Vagina (tissue), 2 donors: ENCODE measurements at regions not wholly inside any gene's neighbourhood (a gene's known extent, or its start where the extent isn't known, plus 50 kb on each side); places are given as distances from the start of the nearest gene placed in this dataset.

Experiments used
- CTCF ChIP-seq, 3 experiments: fragments of 450-650 bp in 2 of 3; fragments of 200-600 bp in 1 of 3; sonication (generic) in 1 of 3; IDR thresholded peaks; one replicate each; pipeline ENCODE4 v1.5.1; 2017 to 2019; ENCODE audit warnings: antibody characterized with exemption in 3 of 3, mild to moderate bottlenecking in 2 of 3, moderate library complexity in 2 of 3
- POLR2A ChIP-seq, 2 donors: fragments of 450-650 bp; IDR thresholded peaks; one replicate each; pipeline ENCODE4 v1.6.1; 2017; ENCODE audit warnings: antibody characterized with exemption in 2 of 2, mild to moderate bottlenecking in 2 of 2, moderate library complexity in 2 of 2
- POLR2AphosphoS5 ChIP-seq, 2 donors: sonication (generic); formaldehyde crosslinking; IDR thresholded peaks; one replicate each; pipeline ENCODE4 v1.9.0; 2017; ENCODE audit warnings: antibody characterized with exemption in 2 of 2, mild to moderate bottlenecking in 2 of 2, low read depth in 1 of 2; ENCODE audit not compliant: insufficient read depth in 1 of 2

DNA sequence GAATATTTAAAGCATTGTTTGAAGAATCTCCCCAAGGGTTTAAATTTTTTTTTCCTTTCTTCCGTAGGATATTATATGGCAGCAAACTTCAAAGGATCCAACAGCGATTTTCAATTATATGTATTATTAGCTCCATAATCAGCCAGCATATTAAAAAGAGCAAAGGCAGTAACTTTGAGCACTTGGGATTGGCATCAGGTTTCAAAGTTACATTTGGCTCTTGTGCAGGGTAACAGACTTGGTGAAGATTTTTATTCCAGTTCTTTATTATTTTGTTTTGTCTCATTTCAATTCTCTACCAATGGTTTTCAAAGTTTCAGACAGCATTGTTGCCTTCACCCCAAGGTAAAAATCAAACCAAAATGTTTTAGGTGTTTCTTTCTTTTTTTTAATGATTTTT, 116.7 kb upstream of the ZNF366 start:
- TF ChIP-seq POLR2A (IDR thresholded peaks at IDR 0.05) (no peak), CTCF (IDR thresholded peaks at IDR 0.05) (no peak), POLR2AphosphoS5 (IDR thresholded peaks at IDR 0.05; ENCODE audit: insufficient read depth in 1 of 2, low read depth in 1 of 2) (no peak)
